Activated T-helper 2 cell treated with anti-CD3 and anti-CD28 coated beads, Interferon-gamma antibody, Interleukin-2, Interleukin-4, amounts not matched to agents 10 μg/mL and 5 μg/mL and 100 μg/mL, durations not matched to agents 14 hours and 24 hours and 36 hours (primary cell): ENCODE measurements at regions not wholly inside any gene's neighbourhood (a gene's known extent, or its start where the extent isn't known, plus 50 kb on each side); places are given as distances from the start of the nearest gene placed in this dataset.
"Not testable (repeated sequence)": the region's sequence is repeated elsewhere in the genome, so short reads cannot be mapped to it uniquely, and the experiment has no call there.

ENCODE experiments used
- DNase-seq: peaks from one replicate; pipeline ENCODE4 v3.0.0; 2021; ENCODE audit warnings: low spot score
- H3K27ac Mint-ChIP-seq: one replicate; pipeline ENCODE4 v1.8.0; 2021; ENCODE audit warnings: mixed read lengths
- H3K27me3 Mint-ChIP-seq: one replicate; pipeline ENCODE4 v1.8.0; 2021; ENCODE audit warnings: low read depth, mixed read lengths
- H3K36me3 Mint-ChIP-seq: one replicate; pipeline ENCODE4 v1.8.0; 2021; ENCODE audit warnings: low read depth, mixed read lengths
- H3K4me1 Mint-ChIP-seq: one replicate; pipeline ENCODE4 v1.8.0; 2021; ENCODE audit warnings: low read depth, mixed read lengths
- H3K4me3 Mint-ChIP-seq: one replicate; pipeline ENCODE4 v1.8.0; 2021; ENCODE audit warnings: low read depth, mild to moderate bottlenecking, moderate library complexity, mixed read lengths
- H3K9me3 Mint-ChIP-seq: one replicate; pipeline ENCODE4 v1.8.0; 2021; ENCODE audit warnings: mixed read lengths
- intact Hi-C: fragments of 100-400 bp; cut with micrococcal nuclease; formaldehyde crosslinking; loops from one replicate; pipeline ENCODE4 v1.15.1; 2023

GRCh38 chr4:164326056-164326455 lies 427.9 kb upstream of the SMIM31 start:
- H3K4me3 Mint-ChIP-seq, result no peak overlapping the region
- H3K4me1 Mint-ChIP-seq, result no peaks in the 10 kb centered on the region
- DNase-seq, result no peak
- H3K27me3 Mint-ChIP-seq, result no peaks in the 10 kb centered on the region
- intact Hi-C loops, result no loop called here
- H3K27ac Mint-ChIP-seq, result no peak overlapping the region
- no peaks in the 10 kb centered on the region for H3K9me3 Mint-ChIP-seq
- no peaks in the 10 kb centered on the region for H3K36me3 Mint-ChIP-seq

DNA sequence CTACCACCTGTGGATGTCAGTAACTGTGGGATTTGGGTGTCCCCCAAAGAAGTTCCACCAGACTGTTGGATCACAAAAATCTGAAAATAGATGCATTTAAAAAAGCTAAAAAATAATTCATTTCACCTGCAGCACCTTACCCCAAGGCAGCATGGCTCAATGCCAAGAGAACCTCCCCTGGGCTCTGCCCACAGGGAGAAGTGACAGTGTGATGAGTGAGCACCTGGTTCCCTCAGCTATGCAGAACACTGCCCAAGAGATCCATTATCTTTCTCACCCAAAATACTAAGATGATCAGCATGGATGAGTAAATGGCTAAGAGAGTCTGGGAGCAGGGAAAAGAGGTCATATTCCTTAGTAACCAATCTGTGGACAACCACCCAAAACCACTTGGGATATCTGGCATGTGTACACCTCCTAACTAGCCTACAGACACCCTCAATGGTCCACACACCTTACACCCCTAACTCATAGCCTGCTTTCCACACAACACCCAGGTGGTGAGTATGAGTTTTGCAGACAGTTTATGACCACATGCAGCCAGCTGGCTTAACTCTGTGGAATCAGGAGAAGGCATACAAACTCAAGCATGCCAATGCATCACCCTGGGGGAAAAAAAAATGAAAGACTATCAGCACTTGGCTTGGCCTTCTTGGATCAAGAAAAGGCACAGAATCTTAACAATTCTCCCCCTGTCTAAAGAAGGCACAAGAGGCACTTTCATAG lies 416.5 kb upstream of the SMIM31 start:
- Mint-ChIP-seq H3K27ac (no peak overlapping the region), H3K27me3 (no peaks in the 10 kb centered on the region), H3K9me3 (no peaks in the 10 kb centered on the region), H3K4me3 (no peak overlapping the region), H3K36me3 (no peaks in the 10 kb centered on the region), H3K4me1 (no peaks in the 10 kb centered on the region)
- intact Hi-C loops, result no loop called here
- no peak for DNase-seq

DNA sequence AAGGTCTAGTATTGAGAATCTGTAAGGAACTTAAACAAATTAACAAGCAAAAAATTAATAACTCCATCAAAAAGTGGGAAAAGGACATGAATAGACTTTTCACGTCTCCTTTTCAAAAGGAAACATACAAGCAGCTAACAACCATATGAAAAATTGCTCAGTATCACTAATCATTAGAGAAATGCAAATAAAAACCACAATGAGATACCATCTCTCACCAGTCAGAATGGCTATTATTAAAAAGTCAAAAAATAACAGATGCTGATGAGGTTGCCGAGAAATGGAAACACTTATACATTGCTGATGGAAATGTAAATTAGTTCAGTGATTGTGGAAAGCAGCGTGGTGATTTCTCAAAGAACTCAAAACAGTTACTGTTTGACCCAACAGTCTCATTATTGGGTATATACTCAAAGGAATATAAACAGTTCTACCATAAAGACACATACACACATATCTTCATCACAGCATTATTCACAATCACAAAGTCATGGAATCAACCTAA lies 410.4 kb upstream of the SMIM31 start:
- no peaks in the 10 kb centered on the region for H3K27me3 Mint-ChIP-seq
- H3K4me3 Mint-ChIP-seq, result no peak overlapping the region
- intact Hi-C loops, result no loop called here
- DNase-seq, result no peak
- H3K9me3 Mint-ChIP-seq, result no peaks in the 10 kb centered on the region
- H3K27ac Mint-ChIP-seq, result no peak overlapping the region
- no peaks in the 10 kb centered on the region for H3K4me1 Mint-ChIP-seq
- no peaks in the 10 kb centered on the region for H3K36me3 Mint-ChIP-seq

- Mint-ChIP-seq H3K9me3 (no peaks in the 10 kb centered on the region), H3K36me3 (no peaks in the 10 kb centered on the region), H3K4me3 (no peak overlapping the region), H3K27me3 (no peaks in the 10 kb centered on the region), H3K27ac (no peak overlapping the region), H3K4me1 (no peaks in the 10 kb centered on the region)
- intact Hi-C loops, result no loop called here
- no peak for DNase-seq
These were observed 408.2 kb upstream of the SMIM31 start for GRCh38 chr4:164345756-164346155.

DNA sequence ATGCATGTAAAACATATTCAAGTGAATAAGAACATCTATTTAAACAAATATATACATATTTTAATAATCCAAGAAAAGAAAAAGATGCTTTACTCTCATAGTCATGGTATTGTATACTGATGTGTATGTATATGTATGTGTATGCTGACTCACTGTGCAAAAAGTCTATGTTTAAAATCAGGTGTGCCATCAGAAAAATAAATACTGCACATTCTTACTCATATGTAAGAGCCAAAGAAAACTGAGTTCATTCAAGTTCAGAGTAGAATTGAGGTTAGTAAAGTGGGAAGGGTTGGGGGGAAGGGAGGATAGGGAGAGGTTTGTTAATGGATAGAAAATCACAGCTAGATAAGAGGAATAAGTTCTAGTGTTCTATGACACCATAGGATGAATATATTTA lies 403.9 kb upstream of the SMIM31 start:
- Mint-ChIP-seq H3K36me3 (no peaks in the 10 kb centered on the region), H3K27ac (no peak overlapping the region), H3K9me3 (no peaks in the 10 kb centered on the region), H3K27me3 (no peaks in the 10 kb centered on the region), H3K4me1 (no peaks in the 10 kb centered on the region), H3K4me3 (no peak overlapping the region)
- intact Hi-C loops, result no loop called here
- DNase-seq, result no peak

- H3K36me3 Mint-ChIP-seq, H3K9me3 Mint-ChIP-seq, H3K27me3 Mint-ChIP-seq, H3K4me1 Mint-ChIP-seq, DNase-seq, intact Hi-C loops, H3K27ac Mint-ChIP-seq, H3K4me3 Mint-ChIP-seq: not testable (repeated sequence)
These were observed 403.2 kb upstream of the SMIM31 start for GRCh38 chr4:164350716-164351115.

DNA sequence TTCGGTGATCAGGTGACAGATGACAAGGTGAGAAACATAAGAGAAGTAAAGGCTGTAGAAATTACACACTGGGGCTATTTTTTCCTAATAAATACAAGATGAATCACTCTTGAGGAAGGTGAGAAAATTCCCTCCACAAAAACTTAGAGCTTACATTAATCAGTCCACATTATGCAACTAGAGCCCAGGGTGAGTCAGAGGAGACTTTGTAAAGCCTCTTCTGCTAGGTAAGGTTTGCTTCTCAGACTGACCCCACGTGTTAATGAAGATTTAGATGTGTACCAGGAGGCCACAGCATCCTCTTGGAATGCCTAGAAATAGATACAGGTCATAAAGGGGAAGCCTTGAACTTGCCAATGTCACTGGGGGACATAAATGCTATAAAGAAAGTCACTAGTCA lies 396.0 kb upstream of the SMIM31 start:
- Mint-ChIP-seq H3K27ac (no peak overlapping the region), H3K4me3 (no peak overlapping the region), H3K36me3 (no peaks in the 10 kb centered on the region), H3K4me1 (no peaks in the 10 kb centered on the region), H3K27me3 (no peaks in the 10 kb centered on the region), H3K9me3 (no peaks in the 10 kb centered on the region)
- intact Hi-C loops, result no loop called here
- DNase-seq, result no peak

- no peaks in the 10 kb centered on the region for H3K27me3 Mint-ChIP-seq
- no peak overlapping the region for H3K4me3 Mint-ChIP-seq
These were observed 395.5 kb upstream of the SMIM31 start for GRCh38 chr4:164358400-164358799.

GRCh38 chr4:164359881-164360280 lies 394.1 kb upstream of the SMIM31 start:
- Mint-ChIP-seq H3K27ac (no peak overlapping the region), H3K4me3 (no peak overlapping the region), H3K4me1 (no peaks in the 10 kb centered on the region), H3K36me3 (no peaks in the 10 kb centered on the region), H3K27me3 (no peaks in the 10 kb centered on the region), H3K9me3 (no peaks in the 10 kb centered on the region)
- no peak for DNase-seq
- intact Hi-C loops, result no loop called here

More at GRCh38 chr4:164358400-164358799, 395.5 kb upstream of the SMIM31 start:
- DNase-seq, result no peak
- H3K27ac Mint-ChIP-seq, result no peak overlapping the region
- no peaks in the 10 kb centered on the region for H3K9me3 Mint-ChIP-seq
- no peaks in the 10 kb centered on the region for H3K36me3 Mint-ChIP-seq
- intact Hi-C loops, result no loop called here
- H3K4me1 Mint-ChIP-seq, result no peaks in the 10 kb centered on the region

GRCh38 chr4:164368894-164369293 lies 385.0 kb upstream of the SMIM31 start:
- intact Hi-C loops, result no loop called here
- no peak for DNase-seq
- Mint-ChIP-seq H3K4me1 (no peaks in the 10 kb centered on the region), H3K27me3 (no peaks in the 10 kb centered on the region), H3K9me3 (no peaks in the 10 kb centered on the region), H3K27ac (no peak overlapping the region), H3K36me3 (no peaks in the 10 kb centered on the region), H3K4me3 (no peak overlapping the region)

- H3K4me1 Mint-ChIP-seq, result no peaks in the 10 kb centered on the region
- no peaks in the 10 kb centered on the region for H3K27me3 Mint-ChIP-seq
- no peaks in the 10 kb centered on the region for H3K9me3 Mint-ChIP-seq
- H3K27ac Mint-ChIP-seq, result no peak overlapping the region
- no peak for DNase-seq
- H3K36me3 Mint-ChIP-seq, result no peaks in the 10 kb centered on the region
- no peak overlapping the region for H3K4me3 Mint-ChIP-seq
- intact Hi-C loops, result no loop called here
These were observed 380.9 kb upstream of the SMIM31 start for GRCh38 chr4:164373021-164373420.

- H3K27me3 Mint-ChIP-seq, result peaks cover 3% of the 10 kb centered on the region
- DNase-seq, result no peak
- no peaks in the 10 kb centered on the region for H3K4me1 Mint-ChIP-seq
- H3K4me3 Mint-ChIP-seq, result no peak overlapping the region
- intact Hi-C loops, result no loop called here
- no peak overlapping the region for H3K27ac Mint-ChIP-seq
- H3K36me3 Mint-ChIP-seq, result no peaks in the 10 kb centered on the region
- H3K9me3 Mint-ChIP-seq, result no peaks in the 10 kb centered on the region
These were observed 376.7 kb upstream of the SMIM31 start for GRCh38 chr4:164377277-164377676.

DNA sequence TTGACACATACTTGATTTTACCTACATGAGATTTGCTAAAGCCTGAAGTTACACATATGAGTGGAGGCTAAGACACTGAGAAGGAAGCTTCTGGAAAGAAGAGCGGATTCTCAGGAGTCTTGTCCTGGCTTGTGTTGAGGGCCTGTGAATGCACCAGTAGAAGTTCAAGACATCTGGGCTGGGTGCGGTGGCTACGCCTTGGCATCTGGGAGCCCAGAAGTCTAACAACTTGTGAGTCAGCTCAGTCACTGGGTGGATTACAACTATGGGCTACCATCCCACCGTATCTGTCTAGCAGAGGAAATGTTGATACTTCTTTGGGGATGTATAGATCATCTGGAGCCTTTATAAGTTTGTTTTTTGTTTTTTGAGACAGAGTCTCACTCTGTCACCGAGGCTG lies 375.6 kb upstream of the SMIM31 start:
- Mint-ChIP-seq H3K9me3 (no peaks in the 10 kb centered on the region), H3K36me3 (no peaks in the 10 kb centered on the region), H3K27ac (no peak overlapping the region), H3K4me3 (no peak overlapping the region), H3K4me1 (no peaks in the 10 kb centered on the region), H3K27me3 (peaks cover 12% of the 10 kb centered on the region)
- intact Hi-C loops, result no loop called here
- DNase-seq, result no peak

GRCh38 chr4:164379694-164380093 lies 374.2 kb upstream of the SMIM31 start:
- Mint-ChIP-seq H3K4me1 (no peaks in the 10 kb centered on the region), H3K27me3 (peaks cover 20% of the 10 kb centered on the region), H3K9me3 (no peaks in the 10 kb centered on the region), H3K27ac (no peak overlapping the region), H3K4me3 (no peak overlapping the region), H3K36me3 (no peaks in the 10 kb centered on the region)
- no peak for DNase-seq
- intact Hi-C loops, result no loop called here
